Loucy (cell line): ENCODE measurements at regions not wholly inside any gene's neighbourhood (a gene's known extent, or its start where the extent isn't known, plus 50 kb on each side); places are given as distances from the start of the nearest gene placed in this dataset.
"Not testable (repeated sequence)": the region's sequence is repeated elsewhere in the genome, so short reads cannot be mapped to it uniquely, and the experiment has no call there.

Experiments
- H2AFZ ChIP-seq: fragments of 200-600 bp; sonication (generic); 2 replicates; pipeline ENCODE4 v1.6.0; 2016; ENCODE audit warnings: antibody characterized with exemption, mild to moderate bottlenecking, low read length, moderate library complexity
- H3F3A ChIP-seq: fragments of 200-600 bp; 2 replicates; pipeline ENCODE4 v1.6.0; 2016; ENCODE audit warnings: antibody characterized with exemption, low read depth, mild to moderate bottlenecking
- H3K27me3 ChIP-seq: fragments of 200-600 bp; sonication (generic); 2 replicates; pipeline ENCODE4 v1.6.1; 2014; ENCODE audit warnings: low read length, mild to moderate bottlenecking; ENCODE audit not compliant: insufficient read depth, poor library complexity, severe bottlenecking
- H3K36me3 ChIP-seq: fragments of 200-600 bp; sonication (generic); 2 replicates; pipeline ENCODE4 v1.6.1; 2016; ENCODE audit warnings: low read length; ENCODE audit not compliant: insufficient read depth
- H3K4me1 ChIP-seq: fragments of 200-600 bp; sonication (generic); 2 replicates; pipeline ENCODE4 v1.5.1; 2014; ENCODE audit warnings: low read length, mild to moderate bottlenecking; ENCODE audit not compliant: insufficient read depth, poor library complexity, severe bottlenecking
- H3K4me2 ChIP-seq: fragments of 200-600 bp; sonication (generic); 2 replicates; pipeline ENCODE4 v1.6.0; 2014; ENCODE audit warnings: antibody characterized with exemption, low read length, low read depth, mild to moderate bottlenecking; ENCODE audit not compliant: poor library complexity, severe bottlenecking
- H3K4me3 ChIP-seq: fragments of 200-600 bp; sonication (generic); 2 replicates; pipeline ENCODE4 v1.5.1; 2014; ENCODE audit warnings: low read length, mild to moderate bottlenecking, mixed read lengths; ENCODE audit not compliant: poor library complexity, severe bottlenecking
- H3K79me2 ChIP-seq: fragments of 200-600 bp; sonication (generic); 2 replicates; pipeline ENCODE4 v1.6.1; 2014; ENCODE audit warnings: low read length; ENCODE audit not compliant: insufficient read depth
- H3K9ac ChIP-seq: fragments of 200-600 bp; sonication (generic); 2 replicates; pipeline ENCODE4 v1.6.0; 2014; ENCODE audit warnings: mild to moderate bottlenecking, low read depth, low read length, moderate library complexity; ENCODE audit not compliant: poor library complexity, severe bottlenecking
- H3K9me2 ChIP-seq: fragments of 200-600 bp; sonication (generic); replicated peaks from 2 replicates; pipeline ENCODE4 v1.6.1; 2016; ENCODE audit warnings: low read depth, low read length, mixed read lengths
- H3K9me3 ChIP-seq: fragments of 200-600 bp; sonication (generic); 2 replicates; pipeline ENCODE4 v1.6.1; 2014; ENCODE audit warnings: mild to moderate bottlenecking, antibody characterized with exemption, low read length, low read depth; ENCODE audit not compliant: insufficient read depth
- H4K20me1 ChIP-seq: fragments of 200-600 bp; sonication (generic); 2 replicates; pipeline ENCODE4 v1.6.0; 2014; ENCODE audit warnings: antibody characterized with exemption, low read length, mild to moderate bottlenecking; ENCODE audit not compliant: insufficient read depth, poor library complexity, severe bottlenecking
- EZH2phosphoT487 ChIP-seq: fragments of 200-600 bp; IDR thresholded peaks from 2 replicates; pipeline ENCODE4 v1.6.1; 2018; ENCODE audit warnings: antibody characterized with exemption, mild to moderate bottlenecking, moderate library complexity, borderline replicate concordance
- TF ChIP-seq, protein P1 (sequence below): fragments of 200-600 bp; sonication (generic); conservative IDR thresholded peaks from 2 replicates; pipeline ENCODE4 v1.5.1; 2014; ENCODE audit warnings: mild to moderate bottlenecking, antibody characterized with exemption, low read length

DNA sequence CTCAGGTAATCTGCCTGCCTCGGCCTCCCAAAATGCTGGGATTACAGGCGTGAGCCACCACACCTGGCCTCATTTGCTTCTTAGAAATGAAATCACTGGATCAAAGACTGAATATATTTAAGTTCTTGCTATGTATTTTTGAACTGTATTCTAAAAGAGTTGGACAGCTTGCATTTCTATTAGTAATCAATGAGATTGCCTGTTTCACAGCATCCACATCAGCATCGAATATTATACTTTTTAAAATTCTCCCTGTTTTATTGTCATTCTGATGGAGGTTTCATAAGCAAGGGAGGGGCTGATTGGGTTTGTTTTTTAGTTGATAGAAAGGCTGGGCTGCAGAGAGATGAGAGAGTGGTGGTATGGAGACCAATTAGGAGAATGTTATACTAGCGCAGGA is 68.7 kb upstream of the CREB3L1 start:
- Histone ChIP-seq H4K20me1 (no peaks in the 10 kb centered on the region), H3K9me2 (no peaks in the 10 kb centered on the region), H3K4me3 (no peak overlapping the region), H3K9ac (no peak overlapping the region), H3K36me3 (no peaks in the 10 kb centered on the region), H3K4me1 (no peaks in the 10 kb centered on the region), H3K27me3 (no peaks in the 10 kb centered on the region), H3K4me2 (no peak overlapping the region), H2AFZ (no peak overlapping the region), H3K9me3 (no peaks in the 10 kb centered on the region), H3F3A (no peaks in the 10 kb centered on the region), H3K79me2 (no peaks in the 10 kb centered on the region)
- no peak for TF ChIP-seq EZH2phosphoT487
- TF ChIP-seq, protein P1, sequence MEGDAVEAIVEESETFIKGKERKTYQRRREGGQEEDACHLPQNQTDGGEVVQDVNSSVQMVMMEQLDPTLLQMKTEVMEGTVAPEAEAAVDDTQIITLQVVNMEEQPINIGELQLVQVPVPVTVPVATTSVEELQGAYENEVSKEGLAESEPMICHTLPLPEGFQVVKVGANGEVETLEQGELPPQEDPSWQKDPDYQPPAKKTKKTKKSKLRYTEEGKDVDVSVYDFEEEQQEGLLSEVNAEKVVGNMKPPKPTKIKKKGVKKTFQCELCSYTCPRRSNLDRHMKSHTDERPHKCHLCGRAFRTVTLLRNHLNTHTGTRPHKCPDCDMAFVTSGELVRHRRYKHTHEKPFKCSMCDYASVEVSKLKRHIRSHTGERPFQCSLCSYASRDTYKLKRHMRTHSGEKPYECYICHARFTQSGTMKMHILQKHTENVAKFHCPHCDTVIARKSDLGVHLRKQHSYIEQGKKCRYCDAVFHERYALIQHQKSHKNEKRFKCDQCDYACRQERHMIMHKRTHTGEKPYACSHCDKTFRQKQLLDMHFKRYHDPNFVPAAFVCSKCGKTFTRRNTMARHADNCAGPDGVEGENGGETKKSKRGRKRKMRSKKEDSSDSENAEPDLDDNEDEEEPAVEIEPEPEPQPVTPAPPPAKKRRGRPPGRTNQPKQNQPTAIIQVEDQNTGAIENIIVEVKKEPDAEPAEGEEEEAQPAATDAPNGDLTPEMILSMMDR = no peak

DNA sequence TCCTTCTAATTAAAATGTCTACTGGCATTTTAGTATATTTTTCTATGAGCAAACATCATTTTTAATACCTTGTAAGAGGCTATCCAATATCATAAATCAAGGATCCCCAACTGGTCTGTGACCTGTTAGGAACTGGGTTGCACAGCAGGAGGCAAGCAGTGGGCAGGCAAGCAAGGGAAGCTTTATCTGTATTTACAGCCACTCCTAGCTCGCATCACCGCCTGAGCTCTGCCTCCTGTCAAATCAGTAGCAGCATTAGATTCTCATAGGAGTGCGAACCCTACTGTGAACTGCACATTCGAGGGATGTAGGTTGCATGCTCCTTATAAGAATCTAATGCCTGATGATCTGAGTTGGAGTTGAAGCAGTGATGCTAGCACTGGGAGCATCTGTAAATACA is 70.2 kb upstream of the CREB3L1 start:
- Histone ChIP-seq H3K27me3 (no peaks in the 10 kb centered on the region), H3K9me2 (no peaks in the 10 kb centered on the region), H3K9me3 (no peaks in the 10 kb centered on the region), H3K79me2 (no peaks in the 10 kb centered on the region), H3F3A (no peaks in the 10 kb centered on the region), H2AFZ (no peak overlapping the region), H3K4me3 (no peak overlapping the region), H3K4me1 (no peaks in the 10 kb centered on the region), H3K4me2 (no peak overlapping the region), H4K20me1 (no peaks in the 10 kb centered on the region), H3K9ac (no peak overlapping the region), H3K36me3 (no peaks in the 10 kb centered on the region)
- TF ChIP-seq, protein P1 = no peak
- TF ChIP-seq EZH2phosphoT487 = no peak

DNA sequence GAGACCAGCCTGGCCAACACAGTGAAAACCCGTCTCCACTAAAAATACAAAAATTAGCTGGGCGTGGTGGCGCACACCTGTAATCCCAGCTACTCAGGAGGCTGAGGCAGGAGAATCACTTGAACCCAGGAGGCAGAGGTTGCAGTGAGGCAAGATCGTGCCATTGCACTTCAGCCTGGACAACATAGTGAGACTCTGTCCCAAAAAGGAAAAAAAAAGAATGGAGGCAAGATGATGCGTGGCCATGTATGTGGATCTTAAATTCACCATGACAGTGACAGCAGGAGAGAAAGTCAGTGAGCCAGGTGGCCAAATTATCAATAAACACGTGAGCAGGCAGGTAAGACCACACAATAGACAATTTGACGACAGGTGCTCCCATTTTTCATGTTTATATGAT is 73.0 kb upstream of the CREB3L1 start:
- not testable (repeated sequence) for H3K4me2 ChIP-seq, H3K4me1 ChIP-seq, H3K4me3 ChIP-seq, H3K9me2 ChIP-seq, H3K9me3 ChIP-seq, H3K36me3 ChIP-seq, H4K20me1 ChIP-seq, H3F3A ChIP-seq, H3K9ac ChIP-seq, H3K27me3 ChIP-seq, H2AFZ ChIP-seq, H3K79me2 ChIP-seq

DNA sequence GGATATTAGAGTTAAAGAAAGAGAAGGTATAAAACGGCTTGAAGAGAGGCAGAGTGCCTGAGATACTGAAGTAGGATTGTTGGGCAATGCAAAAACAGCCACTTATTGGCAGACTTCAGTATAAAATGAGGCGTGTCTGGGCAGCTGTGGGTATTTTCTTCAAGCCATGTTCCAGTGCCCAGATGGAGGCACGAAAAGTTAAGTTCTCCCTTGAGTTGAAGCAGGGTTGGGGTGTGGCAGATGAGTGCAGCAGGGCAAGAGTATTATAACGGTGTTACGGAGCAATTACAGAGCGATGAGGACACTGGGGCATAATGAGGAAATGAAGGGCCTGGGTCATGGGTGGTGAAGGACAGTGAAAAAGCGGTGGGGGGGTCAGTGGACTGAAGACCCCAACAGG is 73.7 kb upstream of the CREB3L1 start:
- no peak overlapping the region for H2AFZ ChIP-seq
- no peaks in the 10 kb centered on the region for H3K79me2 ChIP-seq
- no peaks in the 10 kb centered on the region for H3K36me3 ChIP-seq
- no peak overlapping the region for H3K4me3 ChIP-seq
- no peak overlapping the region for H3K4me2 ChIP-seq
- H3K4me1 ChIP-seq = no peaks in the 10 kb centered on the region
- no peaks in the 10 kb centered on the region for H3K9me3 ChIP-seq
- TF ChIP-seq EZH2phosphoT487 = no peak
- TF ChIP-seq, protein P1 = no peak
- H3K27me3 ChIP-seq = no peaks in the 10 kb centered on the region
- no peak overlapping the region for H3K9ac ChIP-seq
- no peaks in the 10 kb centered on the region for H4K20me1 ChIP-seq
- H3K9me2 ChIP-seq = no peaks in the 10 kb centered on the region
- H3F3A ChIP-seq = no peaks in the 10 kb centered on the region
